ENCODE measurements at regions not wholly inside any gene's neighbourhood (a gene's known extent, or its start where the extent isn't known, plus 50 kb on each side); places are given as distances from the start of the nearest gene placed in this dataset.

- TF ChIP-seq, protein P1, sequence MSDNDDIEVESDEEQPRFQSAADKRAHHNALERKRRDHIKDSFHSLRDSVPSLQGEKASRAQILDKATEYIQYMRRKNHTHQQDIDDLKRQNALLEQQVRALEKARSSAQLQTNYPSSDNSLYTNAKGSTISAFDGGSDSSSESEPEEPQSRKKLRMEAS (IDR thresholded peaks at IDR 0.05; ENCODE audit: low read depth), result no peak
- TF ChIP-seq RCOR1 (IDR thresholded peaks at IDR 0.05; ENCODE audit: low read length), result no peak
- TF ChIP-seq EP300 (IDR thresholded peaks at IDR 0.05; ENCODE audit: borderline replicate concordance in 1 of 2, low read depth in 1 of 2, low read length in 1 of 2), result no peak
- no peaks in the 10 kb centered on the region for H3K79me2 ChIP-seq (ENCODE audit: insufficient read depth)
- no peaks in the 10 kb centered on the region for H3K9me3 ChIP-seq
- no peak overlapping the region for H2AFZ ChIP-seq (ENCODE audit: low read depth)
- no peaks in the 10 kb centered on the region for H3K9me2 ChIP-seq
- H4K20me1 ChIP-seq (ENCODE audit: insufficient read depth), result no peaks in the 10 kb centered on the region
- peaks cover 13% of the 10 kb centered on the region; the same call in 1 of the 2 replicates for H3K27me3 ChIP-seq (ENCODE audit: insufficient read depth)
- no peaks in the 10 kb centered on the region for H3K36me3 ChIP-seq (replicated peaks in 1 of 2; ENCODE audit: control insufficient read depth in 1 of 2, insufficient read depth in 2 of 2, low read length in 1 of 2)
- H3K9ac ChIP-seq, result no peak overlapping the region
- H3F3A ChIP-seq (replicated peaks; ENCODE audit: insufficient read depth), result no peaks in the 10 kb centered on the region
- no peak overlapping the region for H3K27ac ChIP-seq (ENCODE audit: low read depth in 2 of 2, low read length in 1 of 2)
- CTCF ChIA-PET, result interaction anchor here (0.6 to 26.5 kb wide), 5 partner anchors 7 to 244 kb away, joined by 3 to 1245 read pairs (median 4); no protein-coding TSS in a partner anchor
- POLR2A ChIA-PET, result no interaction called here
- WGBS (ENCODE audit: low lambda C conversion rate), result 55% methylated on average over 5 of the region's 6 CpGs
- H3K4me3 ChIP-seq (ENCODE audit: low read depth in 2 of 2, low read length in 1 of 2), result no peak overlapping the region
- no peak overlapping the region for H3K4me2 ChIP-seq
- DNase-seq, result no peak
- no peaks in the 10 kb centered on the region; a peak in 1 of 4 replicates for H3K4me1 ChIP-seq (ENCODE audit: control insufficient read depth in 1 of 2, insufficient read depth in 2 of 2, low read depth in 1 of 2, low read length in 1 of 2)
Observed at GRCh38 chr11:45095691-45096010, 50.8 kb upstream of the PRDM11 start.

DNA sequence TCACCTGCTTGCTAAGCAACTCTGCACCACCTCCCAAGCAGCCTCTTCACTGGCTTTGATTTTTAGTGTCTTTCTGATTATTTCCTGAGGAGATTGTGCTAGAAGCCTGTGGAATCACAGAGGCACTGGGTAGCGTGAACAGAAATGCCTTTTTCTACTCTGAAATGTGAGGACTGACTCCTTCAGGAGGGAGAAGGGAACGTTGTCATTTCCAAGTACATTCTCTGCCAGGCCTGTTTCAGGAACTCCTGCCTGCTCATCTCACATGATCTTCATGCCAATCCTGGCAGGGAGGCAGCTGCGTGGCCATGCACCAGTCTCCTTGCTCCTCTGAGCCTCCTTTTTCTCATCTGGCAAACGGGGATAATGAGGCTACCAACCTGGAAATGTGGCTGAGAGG is 49.8 kb upstream of the PRDM11 start:
- Histone ChIP-seq H3K36me3 (replicated peaks in 1 of 2; ENCODE audit: control insufficient read depth in 1 of 2, insufficient read depth in 2 of 2, low read length in 1 of 2) (no peaks in the 10 kb centered on the region), H3K27me3 (ENCODE audit: insufficient read depth) (peaks cover 19% of the 10 kb centered on the region; the same call in 1 of the 2 replicates), H3K79me2 (ENCODE audit: insufficient read depth) (no peaks in the 10 kb centered on the region), H3K4me3 (ENCODE audit: low read depth in 2 of 2, low read length in 1 of 2) (no peak overlapping the region), H3F3A (replicated peaks; ENCODE audit: insufficient read depth) (no peaks in the 10 kb centered on the region), H2AFZ (ENCODE audit: low read depth) (no peak overlapping the region), H3K27ac (ENCODE audit: low read depth in 2 of 2, low read length in 1 of 2) (no peak overlapping the region), H3K9me2 (no peaks in the 10 kb centered on the region), H4K20me1 (ENCODE audit: insufficient read depth) (no peaks in the 10 kb centered on the region), H3K4me1 (ENCODE audit: control insufficient read depth in 1 of 2, insufficient read depth in 2 of 2, low read depth in 1 of 2, low read length in 1 of 2) (no peaks in the 10 kb centered on the region; a peak in 1 of 4 replicates), H3K9ac (no peak overlapping the region), H3K9me3 (no peaks in the 10 kb centered on the region), H3K4me2 (no peak overlapping the region)
- POLR2A ChIA-PET, result no interaction called here
- WGBS (ENCODE audit: low lambda C conversion rate), result 54% methylated on average over 4 of the region's 4 CpGs
- TF ChIP-seq POLR2AphosphoS5 (IDR thresholded peaks at IDR 0.05; ENCODE audit: low read depth, low read length) (no peak), CTCF (IDR thresholded peaks at IDR 0.05) (no peak), FOXM1 (IDR thresholded peaks at IDR 0.05; ENCODE audit: low read depth) (no peak), PBX3 (IDR thresholded peaks at IDR 0.05) (no peak), NRF1 (IDR thresholded peaks at IDR 0.05; ENCODE audit: low read depth, low read length) (no peak), GATA2 (CRISPR knock-in tag; IDR thresholded peaks at IDR 0.05) (no peak), MXI1 (IDR thresholded peaks at IDR 0.05; ENCODE audit: low read depth, low read length) (no peak), EP300 (IDR thresholded peaks at IDR 0.05; ENCODE audit: borderline replicate concordance in 1 of 2, low read depth in 1 of 2, low read length in 1 of 2) (no peak), GABPA (IDR thresholded peaks at IDR 0.05; ENCODE audit: low read depth) (no peak), RAD21 (IDR thresholded peaks at IDR 0.05; ENCODE audit: low read length) (no peak), NFIC (IDR thresholded peaks at IDR 0.05; ENCODE audit: borderline replicate concordance) (no peak), CHD2 (IDR thresholded peaks at IDR 0.05; ENCODE audit: low read length, partially characterized antibody) (no peak), USF2 (IDR thresholded peaks at IDR 0.05; ENCODE audit: borderline replicate concordance, low read depth, low read length) (no peak)
- TF ChIP-seq, protein P2, sequence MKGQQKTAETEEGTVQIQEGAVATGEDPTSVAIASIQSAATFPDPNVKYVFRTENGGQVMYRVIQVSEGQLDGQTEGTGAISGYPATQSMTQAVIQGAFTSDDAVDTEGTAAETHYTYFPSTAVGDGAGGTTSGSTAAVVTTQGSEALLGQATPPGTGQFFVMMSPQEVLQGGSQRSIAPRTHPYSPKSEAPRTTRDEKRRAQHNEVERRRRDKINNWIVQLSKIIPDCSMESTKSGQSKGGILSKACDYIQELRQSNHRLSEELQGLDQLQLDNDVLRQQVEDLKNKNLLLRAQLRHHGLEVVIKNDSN (IDR thresholded peaks at IDR 0.05; ENCODE audit: borderline replicate concordance, low read depth), result no peak
- no peak for DNase-seq
- CTCF ChIA-PET, result interaction anchor here (1.2 to 26.5 kb wide), 5 partner anchors 9 to 540 kb away, joined by 3 to 1245 read pairs (median 8); no protein-coding TSS in a partner anchor

Measured in SK-N-SH (cell line).